GM12878 (cell line): ENCODE measurements at regions not wholly inside any gene's neighbourhood (a gene's known extent, or its start where the extent isn't known, plus 50 kb on each side); places are given as distances from the start of the nearest gene placed in this dataset.

Source experiments
- ATAC-seq: fragments of 200-7000 bp; cut with Tn5 transposase; 3 replicates; pipeline ENCODE4 v1.9.1; 2020; ENCODE audit warnings: mild to moderate bottlenecking, moderate library complexity
- BruUV-seq: library from RNA; stranded (reverse); fragments of 400-500 nt; replicated peaks from 2 replicates; lab custom pipeline; 2021; lab: Mats Ljungman, UMichigan
- CTCF ChIA-PET: fragments of 300-600 bp; sonication (Branson Sonifier 250); formaldehyde crosslinking; extraction: SDS; loops from one replicate; lab custom pipeline; 2021; ENCODE audit warnings: inconsistent platforms; lab: Yijun Ruan, JAX
- POLR2A ChIA-PET: fragments of 350-600 bp; formaldehyde crosslinking; extraction: SDS; loops from one replicate; lab custom pipeline; 2021; ENCODE audit warnings: inconsistent platforms; lab: Charles Lee
- RAD21 ChIA-PET: fragments of 300-600 bp; sonication (Branson Sonifier 250); formaldehyde crosslinking; loops from one replicate; lab custom pipeline; 2023; ENCODE audit warnings: antibody characterized with exemption; ENCODE audit not compliant: unreplicated experiment; lab: Charles Lee
- SMC1A ChIA-PET: fragments of 300-600 bp; sonication (Branson Sonifier 250); formaldehyde crosslinking; loops from one replicate; lab custom pipeline; 2023; ENCODE audit not compliant: unreplicated experiment, uncharacterized antibody; lab: Charles Lee
- DNase-seq: peaks from one replicate; pipeline ENCODE4 v3.0.0-alpha.2; 2011; ENCODE audit warnings: low read depth, low spot score
- FAIRE-seq: peaks from 3 replicates; lab custom pipeline; 2011; peaks lifted over from hg19 to GRCh38; lab: Jason Lieb, UNC
- H2AFZ ChIP-seq: 2 replicates; pipeline ENCODE4 v1.6.0; 2011; ENCODE audit warnings: low read depth, low read length, control low read depth; ENCODE audit not compliant: control insufficient read depth
- H3K27ac ChIP-seq: 2 replicates; pipeline ENCODE4 v1.5.1; 2011; ENCODE audit warnings: control low read depth; ENCODE audit not compliant: control insufficient read depth, insufficient read depth
- H3K27me3 ChIP-seq, 2 experiments: replicated peaks in 1 of 2; 2 replicates each; pipeline versions ENCODE4 v1.6.0 to v1.6.1; 2011; ENCODE audit warnings: low read length in 1 of 2; ENCODE audit not compliant: control insufficient read depth in 2 of 2, insufficient read depth in 2 of 2
- H3K36me3 ChIP-seq, 2 experiments: 2 replicates each; pipeline ENCODE4 v1.5.1; 2011; ENCODE audit warnings: low read length in 1 of 2; ENCODE audit not compliant: control insufficient read depth in 2 of 2, insufficient read depth in 2 of 2
- H3K4me1 ChIP-seq: 2 replicates; pipeline ENCODE4 v1.6.1; 2011; ENCODE audit warnings: mild to moderate bottlenecking, low read length, moderate library complexity, mixed read lengths; ENCODE audit not compliant: control insufficient read depth, insufficient read depth
- H3K4me2 ChIP-seq: 2 replicates; pipeline ENCODE4 v1.6.0; 2011; ENCODE audit warnings: control low read depth; ENCODE audit not compliant: control insufficient read depth, insufficient read depth
- H3K4me3 ChIP-seq: fragments of 200-600 bp; sonication (generic); 2 replicates; pipeline ENCODE4 v1.5.1; 2016
- H3K79me2 ChIP-seq: 2 replicates; pipeline ENCODE4 v1.6.0; 2011; ENCODE audit warnings: low read length; ENCODE audit not compliant: control insufficient read depth, insufficient read depth
- H3K9ac ChIP-seq: 2 replicates; pipeline ENCODE4 v1.8.0; 2011; ENCODE audit warnings: low read length, control low read depth, mixed read lengths; ENCODE audit not compliant: control insufficient read depth, insufficient read depth
- H3K9me3 ChIP-seq: replicated peaks from 3 replicates; pipeline ENCODE4 v1.5.1; 2011; ENCODE audit warnings: mild to moderate bottlenecking, low read length; ENCODE audit not compliant: control insufficient read depth, insufficient read depth
- H4K20me1 ChIP-seq: 2 replicates; pipeline ENCODE4 v1.6.0; 2011; ENCODE audit not compliant: control insufficient read depth, insufficient read depth
- CREB1 ChIP-seq: IDR thresholded peaks from 2 replicates; pipeline ENCODE4 v1.6.1; 2012; ENCODE audit warnings: low read depth, mild to moderate bottlenecking, inconsistent platforms
- EZH2 ChIP-seq: IDR thresholded peaks from 2 replicates; pipeline ENCODE4 v1.6.1; 2012; ENCODE audit warnings: low read depth, mild to moderate bottlenecking, control low read depth, inconsistent platforms, low read length, borderline replicate concordance; ENCODE audit not compliant: control insufficient read depth
- HDGF ChIP-seq: fragments of 450-650 bp; IDR thresholded peaks from 2 replicates; pipeline ENCODE4 v1.6.1; 2016; ENCODE audit warnings: antibody characterized with exemption
- IKZF1 ChIP-seq: fragments of 450-650 bp; conservative IDR thresholded peaks from 2 replicates; pipeline ENCODE4 v1.6.1; 2017; ENCODE audit warnings: antibody characterized with exemption, mild to moderate bottlenecking
- JUNB ChIP-seq: IDR thresholded peaks from 2 replicates; pipeline ENCODE4 v1.6.1; 2016; ENCODE audit warnings: antibody characterized with exemption, mild to moderate bottlenecking
- PML ChIP-seq: IDR thresholded peaks from 2 replicates; pipeline ENCODE4 v1.6.1; 2012; ENCODE audit warnings: low read length, inconsistent platforms
- SUZ12 ChIP-seq: fragments of 200-600 bp; sonication (generic); IDR thresholded peaks from one replicate; pipeline ENCODE4 v1.6.1; 2018; ENCODE audit warnings: antibody characterized with exemption, mild to moderate bottlenecking; ENCODE audit not compliant: unreplicated experiment
- TARDBP ChIP-seq: IDR thresholded peaks from 2 replicates; pipeline ENCODE4 v1.6.1; 2016; ENCODE audit warnings: borderline replicate concordance
- WRNIP1 ChIP-seq: IDR thresholded peaks from 2 replicates; pipeline ENCODE4 v1.6.1; 2011; ENCODE audit warnings: low read depth, low read length, improper control_type of control experiment, borderline replicate concordance
- YY1 ChIP-seq: IDR thresholded peaks from 2 replicates; pipeline ENCODE4 v1.6.1; 2011; ENCODE audit warnings: low read depth, mild to moderate bottlenecking, low read length
- ZNF24 ChIP-seq: fragments of 450-650 bp; IDR thresholded peaks from 2 replicates; pipeline ENCODE4 v1.6.1; 2017; ENCODE audit warnings: antibody characterized with exemption, mild to moderate bottlenecking
- ZZZ3 ChIP-seq: IDR thresholded peaks from 2 replicates; pipeline ENCODE4 v1.6.1; 2011; ENCODE audit warnings: low read depth; ENCODE audit not compliant: control insufficient read depth, insufficient read length
- WGBS: methylation state at CpG from one replicate; pipeline ENCODE4 v1.1.6; 2016; ENCODE audit warnings: low lambda C conversion rate; ENCODE audit not compliant: insufficient replicate concordance, insufficient coverage; ENCODE audit errors: missing lambda C conversion rate; 5-methylcytosine and 5-hydroxymethylcytosine counted together
- in situ Hi-C: fragments of 300-500 bp; cut with MboI; formaldehyde crosslinking; loops from 9 replicates; pipeline ENCODE4 v1.14.3; 2018; ENCODE audit warnings: mixed read lengths
- intact Hi-C: fragments of 100-400 bp; cut with micrococcal nuclease; formaldehyde crosslinking; loops from one replicate; pipeline ENCODE4 v1.14.2; 2022; ENCODE audit not compliant: unreplicated experiment
- TF ChIP-seq, protein P1 (sequence below): fragments of 450-650 bp; IDR thresholded peaks from 2 replicates; pipeline ENCODE4 v1.6.1; 2016; ENCODE audit warnings: mild to moderate bottlenecking
- TF ChIP-seq, protein P2 (sequence below): fragments of 450-650 bp; IDR thresholded peaks from 2 replicates; pipeline ENCODE4 v1.6.1; 2016; ENCODE audit warnings: mild to moderate bottlenecking

DNA sequence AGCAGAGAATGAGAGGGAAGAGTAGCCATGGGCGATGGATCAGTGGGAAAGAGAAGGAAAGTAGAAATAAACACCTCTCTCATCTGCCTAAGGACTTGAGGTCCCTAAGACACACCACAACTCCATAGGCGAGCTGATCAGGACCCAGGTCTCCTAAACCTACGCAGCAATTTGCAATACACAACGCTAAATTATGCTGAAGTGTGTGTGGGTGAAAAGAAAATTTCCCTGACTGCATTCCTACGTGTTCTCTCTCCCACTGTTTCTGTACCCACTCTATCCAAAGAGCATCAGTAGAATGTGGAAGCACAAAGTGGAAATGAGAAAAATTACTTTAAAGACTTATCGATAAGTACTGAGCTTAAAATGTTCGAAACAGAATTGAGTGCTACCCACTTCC is 88.9 kb downstream of the RPS29 start:
- no peaks in the 10 kb centered on the region for H4K20me1 ChIP-seq
- in situ Hi-C loops = no loop called here
- no peak for TF ChIP-seq PML
- TF ChIP-seq ZNF24 = no peak
- TF ChIP-seq SUZ12 = no peak
- no peak for TF ChIP-seq HDGF
- no peak for TF ChIP-seq YY1
- no peak for TF ChIP-seq WRNIP1
- TF ChIP-seq EZH2 = no peak
- TF ChIP-seq, protein P1, sequence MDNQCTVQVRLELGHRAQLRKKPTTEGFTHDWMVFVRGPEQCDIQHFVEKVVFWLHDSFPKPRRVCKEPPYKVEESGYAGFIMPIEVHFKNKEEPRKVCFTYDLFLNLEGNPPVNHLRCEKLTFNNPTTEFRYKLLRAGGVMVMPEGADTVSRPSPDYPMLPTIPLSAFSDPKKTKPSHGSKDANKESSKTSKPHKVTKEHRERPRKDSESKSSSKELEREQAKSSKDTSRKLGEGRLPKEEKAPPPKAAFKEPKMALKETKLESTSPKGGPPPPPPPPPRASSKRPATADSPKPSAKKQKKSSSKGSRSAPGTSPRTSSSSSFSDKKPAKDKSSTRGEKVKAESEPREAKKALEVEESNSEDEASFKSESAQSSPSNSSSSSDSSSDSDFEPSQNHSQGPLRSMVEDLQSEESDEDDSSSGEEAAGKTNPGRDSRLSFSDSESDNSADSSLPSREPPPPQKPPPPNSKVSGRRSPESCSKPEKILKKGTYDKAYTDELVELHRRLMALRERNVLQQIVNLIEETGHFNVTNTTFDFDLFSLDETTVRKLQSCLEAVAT = no peak
- TF ChIP-seq IKZF1 = no peak
- TF ChIP-seq JUNB = no peak
- TF ChIP-seq TARDBP = no peak
- TF ChIP-seq, protein P2, sequence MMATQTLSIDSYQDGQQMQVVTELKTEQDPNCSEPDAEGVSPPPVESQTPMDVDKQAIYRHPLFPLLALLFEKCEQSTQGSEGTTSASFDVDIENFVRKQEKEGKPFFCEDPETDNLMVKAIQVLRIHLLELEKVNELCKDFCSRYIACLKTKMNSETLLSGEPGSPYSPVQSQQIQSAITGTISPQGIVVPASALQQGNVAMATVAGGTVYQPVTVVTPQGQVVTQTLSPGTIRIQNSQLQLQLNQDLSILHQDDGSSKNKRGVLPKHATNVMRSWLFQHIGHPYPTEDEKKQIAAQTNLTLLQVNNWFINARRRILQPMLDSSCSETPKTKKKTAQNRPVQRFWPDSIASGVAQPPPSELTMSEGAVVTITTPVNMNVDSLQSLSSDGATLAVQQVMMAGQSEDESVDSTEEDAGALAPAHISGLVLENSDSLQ = no peak
- no peak for TF ChIP-seq CREB1
- no peak for TF ChIP-seq ZZZ3
- TF ChIP-seq, all 136 proteins: peak for 0
- H3K4me3 ChIP-seq = no peak overlapping the region
- H3K4me2 ChIP-seq = no peak overlapping the region
- 28% methylated on average over 7 of the region's 7 CpGs for WGBS
- peaks cover 0 to 4% of the 10 kb centered on the region in 2 experiments; a peak in 1 of 4 replicates for H3K27me3 ChIP-seq
- POLR2A ChIA-PET = interaction anchor here (0.5 kb wide), 1 partner anchor 86 kb away, joined by 3 read pairs; no protein-coding TSS in a partner anchor
- CTCF ChIA-PET = interaction anchor here (0.7 to 2.9 kb wide), 17 partner anchors 9 to 361 kb away, joined by 3 to 15 read pairs (median 4); partner anchors contain the start of genes KLHDC2 and POLE2
- ATAC-seq (no peak), DNase-seq (no peak), FAIRE-seq (no peak)
- no peaks in the 10 kb centered on the region for H3K4me1 ChIP-seq
- intact Hi-C loops = loop anchor here (1.0 kb wide), 1 partner anchor 35 kb away; no protein-coding TSS in a partner anchor
- H3K79me2 ChIP-seq = no peaks in the 10 kb centered on the region
- RAD21 ChIA-PET = interaction anchor here (1.0 to 3.4 kb wide), 5 partner anchors 13 to 123 kb away, joined by 4 to 36 read pairs (median 5); partner anchors contain the start of genes MGAT2 and RPL36AL
- no peaks in the 10 kb centered on the region for H3K36me3 ChIP-seq
- no peak overlapping the region for H2AFZ ChIP-seq
- no peak overlapping the region for H3K9ac ChIP-seq
- no TSS peak for BruUV-seq
- no peaks in the 10 kb centered on the region for H3K9me3 ChIP-seq
- SMC1A ChIA-PET = interaction anchor here (0.6 to 5.6 kb wide), 8 partner anchors 12 to 779 kb away, joined by 3 to 54 read pairs (median 6); partner anchors contain the start of gene RPS29
- no peak overlapping the region for H3K27ac ChIP-seq
